ENCODE measurements at regions not wholly inside any gene's neighbourhood (a gene's known extent, or its start where the extent isn't known, plus 50 kb on each side); places are given as distances from the start of the nearest gene placed in this dataset.

DNA sequence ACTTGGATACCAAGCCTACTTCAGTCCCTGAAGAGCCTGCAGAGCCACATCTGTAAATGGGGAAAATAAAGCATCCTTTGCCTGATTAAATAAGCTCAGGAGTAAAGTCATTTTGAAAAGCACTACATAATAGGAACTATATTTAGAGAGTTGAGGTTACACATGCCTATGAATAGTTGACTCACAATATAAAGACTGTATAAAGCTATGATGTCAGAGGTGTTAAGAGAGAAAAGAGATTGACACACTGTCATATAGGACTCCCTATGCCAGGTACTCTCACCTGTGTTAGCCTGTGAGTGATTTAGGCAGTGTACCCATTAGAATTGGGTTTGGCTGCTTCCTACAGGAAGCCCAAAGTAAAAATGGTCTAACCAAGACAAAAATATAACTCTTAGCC, 87.7 kb upstream of the CRHR1 start:
- Mint-ChIP-seq H3K4me3 (no peak overlapping the region), H3K27ac (no peak overlapping the region)

DNA sequence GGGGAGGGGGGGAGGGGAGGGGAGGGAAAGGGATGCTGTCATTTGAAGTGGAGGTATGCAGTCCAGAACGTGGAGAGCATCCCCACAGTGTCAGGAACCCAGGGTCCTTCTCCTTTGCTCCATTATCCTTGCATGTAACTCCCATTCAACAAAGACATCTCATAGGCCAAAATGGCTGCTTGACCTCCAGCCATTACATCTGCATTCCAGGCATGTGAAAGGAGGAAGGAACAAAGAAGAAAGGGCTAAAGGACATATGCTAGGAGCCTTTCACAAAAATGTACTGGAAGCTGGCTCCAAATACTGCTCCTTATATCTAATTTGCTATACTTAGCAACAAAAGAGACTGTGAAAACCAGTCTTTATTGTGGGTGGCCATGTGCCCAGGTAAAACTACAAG, 87.0 kb upstream of the CRHR1 start:
- no peaks in the 10 kb centered on the region for H3K9me3 Mint-ChIP-seq
- no peak overlapping the region for H3K4me3 Mint-ChIP-seq
- TF ChIP-seq, protein P1, sequence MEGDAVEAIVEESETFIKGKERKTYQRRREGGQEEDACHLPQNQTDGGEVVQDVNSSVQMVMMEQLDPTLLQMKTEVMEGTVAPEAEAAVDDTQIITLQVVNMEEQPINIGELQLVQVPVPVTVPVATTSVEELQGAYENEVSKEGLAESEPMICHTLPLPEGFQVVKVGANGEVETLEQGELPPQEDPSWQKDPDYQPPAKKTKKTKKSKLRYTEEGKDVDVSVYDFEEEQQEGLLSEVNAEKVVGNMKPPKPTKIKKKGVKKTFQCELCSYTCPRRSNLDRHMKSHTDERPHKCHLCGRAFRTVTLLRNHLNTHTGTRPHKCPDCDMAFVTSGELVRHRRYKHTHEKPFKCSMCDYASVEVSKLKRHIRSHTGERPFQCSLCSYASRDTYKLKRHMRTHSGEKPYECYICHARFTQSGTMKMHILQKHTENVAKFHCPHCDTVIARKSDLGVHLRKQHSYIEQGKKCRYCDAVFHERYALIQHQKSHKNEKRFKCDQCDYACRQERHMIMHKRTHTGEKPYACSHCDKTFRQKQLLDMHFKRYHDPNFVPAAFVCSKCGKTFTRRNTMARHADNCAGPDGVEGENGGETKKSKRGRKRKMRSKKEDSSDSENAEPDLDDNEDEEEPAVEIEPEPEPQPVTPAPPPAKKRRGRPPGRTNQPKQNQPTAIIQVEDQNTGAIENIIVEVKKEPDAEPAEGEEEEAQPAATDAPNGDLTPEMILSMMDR (conservative IDR thresholded peaks at IDR 0.05), result no peak
- no peaks in the 10 kb centered on the region for H3K36me3 Mint-ChIP-seq
- no peaks in the 10 kb centered on the region for H3K4me1 Mint-ChIP-seq (ENCODE audit: unreplicated experiment)
- no peak for DNase-seq (ENCODE audit: extremely low spot score, unreplicated experiment)
- H3K27ac Mint-ChIP-seq, result no peak overlapping the region
- H3K27me3 Mint-ChIP-seq, result peaks cover 61% of the 10 kb centered on the region

More for the DNA sequence above, 87.7 kb upstream of the CRHR1 start:
- TF ChIP-seq, protein P1 (conservative IDR thresholded peaks at IDR 0.05), result no peak
- Mint-ChIP-seq H3K9me3 (no peaks in the 10 kb centered on the region), H3K4me1 (ENCODE audit: unreplicated experiment) (no peaks in the 10 kb centered on the region), H3K36me3 (no peaks in the 10 kb centered on the region), H3K27me3 (peaks cover 59% of the 10 kb centered on the region)
- DNase-seq (ENCODE audit: extremely low spot score, unreplicated experiment), result no peak

DNA sequence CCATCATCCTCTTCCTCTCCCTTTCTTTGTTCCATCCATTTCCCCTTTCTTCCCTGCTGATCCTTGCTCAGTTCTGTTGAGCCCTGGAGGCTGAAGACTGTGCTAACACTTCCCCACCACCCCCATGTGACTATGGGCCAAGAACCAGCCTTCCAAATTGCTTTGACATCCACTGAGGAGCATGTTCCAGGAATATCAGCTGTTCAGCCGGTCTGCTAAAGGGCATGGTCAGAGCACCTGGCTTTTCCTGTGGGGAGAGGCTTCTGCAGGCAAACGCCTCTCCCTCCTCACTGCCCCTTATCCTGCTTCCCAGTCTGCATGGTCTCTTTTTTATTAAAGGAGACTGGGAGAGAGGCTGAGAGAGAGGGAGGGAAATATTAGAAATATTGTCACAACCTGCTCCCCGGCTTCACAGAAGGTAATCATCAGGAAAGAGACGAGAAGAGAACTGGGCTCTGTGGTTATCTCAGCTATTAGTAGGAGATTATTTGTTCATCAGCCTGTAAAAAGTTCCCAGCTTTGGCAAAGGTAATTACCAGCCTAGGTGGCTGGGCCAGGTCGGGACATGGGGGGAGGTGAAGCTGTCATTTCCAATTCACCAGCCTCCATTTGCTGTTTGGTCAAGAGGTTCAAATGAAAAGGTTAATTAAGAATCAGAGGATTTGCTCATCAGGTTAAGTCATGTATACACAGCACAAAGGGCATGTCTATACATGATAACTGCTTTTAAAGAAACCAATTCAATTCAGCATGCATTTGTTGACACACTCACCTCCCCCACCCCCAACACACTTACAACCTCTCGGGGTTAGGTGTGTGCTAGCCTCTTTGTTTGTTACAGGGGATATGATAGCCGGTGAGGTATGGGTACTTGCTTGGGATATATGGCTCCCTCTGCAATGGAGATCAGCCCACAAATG, 83.7 kb upstream of the CRHR1 start:
- Mint-ChIP-seq H3K4me3 (no peak overlapping the region), H3K4me1 (ENCODE audit: unreplicated experiment) (no peaks in the 10 kb centered on the region), H3K27me3 (peaks cover 72% of the 10 kb centered on the region), H3K9me3 (no peaks in the 10 kb centered on the region), H3K36me3 (no peaks in the 10 kb centered on the region), H3K27ac (no peak overlapping the region)
- DNase-seq (ENCODE audit: extremely low spot score, unreplicated experiment), result no peak
- TF ChIP-seq, protein P1 (conservative IDR thresholded peaks at IDR 0.05), result no peak

DNA sequence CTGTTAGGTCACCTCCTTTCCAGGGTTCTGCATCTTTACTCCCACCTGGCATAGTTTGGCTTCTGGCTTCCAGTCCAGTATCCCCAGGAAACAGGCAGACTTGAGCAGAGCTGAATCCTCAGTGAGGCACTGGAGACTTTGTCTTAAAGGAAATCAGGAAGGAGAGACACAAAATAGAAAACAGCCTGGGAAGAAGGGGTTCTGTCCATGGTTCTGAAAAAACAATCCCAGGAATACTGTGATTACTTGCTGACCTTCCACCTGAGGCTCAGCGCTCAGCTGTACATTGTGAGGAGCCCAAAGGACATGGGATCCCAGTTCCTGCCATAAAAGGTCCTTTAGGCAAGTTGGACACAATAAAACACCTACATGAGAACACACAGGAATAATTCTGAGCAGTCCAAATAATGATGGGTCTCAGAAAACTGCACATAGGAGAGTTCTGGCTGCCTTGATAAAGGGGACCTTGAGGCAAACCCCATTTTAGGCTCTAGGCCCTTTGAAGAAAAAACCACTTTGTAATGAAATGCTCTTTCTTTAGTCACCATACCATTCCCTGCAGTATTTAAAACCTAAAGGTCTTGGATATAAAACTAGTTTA, 81.4 kb upstream of the CRHR1 start:
- Mint-ChIP-seq H3K36me3 (no peaks in the 10 kb centered on the region), H3K27ac (no peak overlapping the region), H3K9me3 (no peaks in the 10 kb centered on the region), H3K27me3 (peaks cover 73% of the 10 kb centered on the region), H3K4me1 (ENCODE audit: unreplicated experiment) (no peaks in the 10 kb centered on the region), H3K4me3 (no peak overlapping the region)
- TF ChIP-seq, protein P1 (conservative IDR thresholded peaks at IDR 0.05), result no peak
- DNase-seq (ENCODE audit: extremely low spot score, unreplicated experiment), result no peak

DNA sequence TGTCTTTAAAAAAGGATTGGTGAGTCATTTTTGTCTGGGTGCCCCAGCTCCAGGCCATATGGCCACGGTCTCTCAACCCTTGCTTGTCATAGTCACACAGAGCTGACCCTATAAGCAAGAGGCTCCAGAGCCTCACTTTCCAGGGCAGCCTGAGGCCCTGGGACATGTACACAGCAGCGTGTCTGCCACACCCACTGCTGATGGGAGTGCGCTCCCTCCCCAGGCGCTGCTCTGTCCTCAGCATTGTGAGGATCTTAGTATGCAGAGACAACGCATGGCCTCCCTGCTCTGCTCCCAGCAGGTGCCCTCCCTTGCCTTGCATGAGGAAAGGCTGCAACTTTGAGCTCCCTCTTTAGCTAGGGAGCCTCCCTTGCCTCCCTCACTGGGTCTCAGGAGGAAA, 80.8 kb upstream of the CRHR1 start:
- peaks cover 74% of the 10 kb centered on the region for H3K27me3 Mint-ChIP-seq
- H3K36me3 Mint-ChIP-seq, result no peaks in the 10 kb centered on the region
- H3K4me3 Mint-ChIP-seq, result no peak overlapping the region
- no peaks in the 10 kb centered on the region for H3K4me1 Mint-ChIP-seq (ENCODE audit: unreplicated experiment)
- no peak overlapping the region for H3K27ac Mint-ChIP-seq
- DNase-seq (ENCODE audit: extremely low spot score, unreplicated experiment), result no peak
- TF ChIP-seq, protein P1 (conservative IDR thresholded peaks at IDR 0.05), result no peak
- H3K9me3 Mint-ChIP-seq, result no peaks in the 10 kb centered on the region
